ENCODE measurements at regions not wholly inside any gene's neighbourhood (a gene's known extent, or its start where the extent isn't known, plus 50 kb on each side); places are given as distances from the start of the nearest gene placed in this dataset.

DNA sequence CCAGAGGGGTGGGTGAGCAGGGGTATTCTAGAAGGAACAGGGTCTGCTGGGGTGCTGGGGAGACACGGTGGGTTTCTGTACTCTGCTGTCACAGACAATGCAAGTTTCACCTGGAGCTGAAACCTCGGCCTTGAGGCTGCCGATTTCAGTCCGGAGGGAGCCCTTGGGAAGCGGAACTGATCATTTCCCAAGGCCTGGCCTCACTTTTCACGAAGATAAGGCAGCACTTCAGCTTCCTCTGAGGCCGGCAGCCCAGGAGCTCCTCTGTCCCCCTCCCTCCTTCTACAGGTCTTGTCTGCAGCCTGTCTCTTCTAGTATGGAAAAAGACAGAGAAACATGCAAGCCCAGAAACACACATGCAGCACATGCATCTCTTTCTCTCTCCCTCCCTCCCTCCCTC lies 242.1 kb downstream of the CDC5L start:
- DNase-seq (ENCODE audit: low spot score) (no peak), ATAC-seq (no peak)
- Mint-ChIP-seq H3K4me1 (ENCODE audit: low read depth in 2 of 2) (no peaks in the 10 kb centered on the region), H3K4me3 (no peak overlapping the region), H3K27me3 (peaks cover 6 to 24% of the 10 kb centered on the region in 2 donors), H3K9me3 (no peaks in the 10 kb centered on the region), H3K27ac (no peak overlapping the region), H3K36me3 (no peaks in the 10 kb centered on the region)

DNA sequence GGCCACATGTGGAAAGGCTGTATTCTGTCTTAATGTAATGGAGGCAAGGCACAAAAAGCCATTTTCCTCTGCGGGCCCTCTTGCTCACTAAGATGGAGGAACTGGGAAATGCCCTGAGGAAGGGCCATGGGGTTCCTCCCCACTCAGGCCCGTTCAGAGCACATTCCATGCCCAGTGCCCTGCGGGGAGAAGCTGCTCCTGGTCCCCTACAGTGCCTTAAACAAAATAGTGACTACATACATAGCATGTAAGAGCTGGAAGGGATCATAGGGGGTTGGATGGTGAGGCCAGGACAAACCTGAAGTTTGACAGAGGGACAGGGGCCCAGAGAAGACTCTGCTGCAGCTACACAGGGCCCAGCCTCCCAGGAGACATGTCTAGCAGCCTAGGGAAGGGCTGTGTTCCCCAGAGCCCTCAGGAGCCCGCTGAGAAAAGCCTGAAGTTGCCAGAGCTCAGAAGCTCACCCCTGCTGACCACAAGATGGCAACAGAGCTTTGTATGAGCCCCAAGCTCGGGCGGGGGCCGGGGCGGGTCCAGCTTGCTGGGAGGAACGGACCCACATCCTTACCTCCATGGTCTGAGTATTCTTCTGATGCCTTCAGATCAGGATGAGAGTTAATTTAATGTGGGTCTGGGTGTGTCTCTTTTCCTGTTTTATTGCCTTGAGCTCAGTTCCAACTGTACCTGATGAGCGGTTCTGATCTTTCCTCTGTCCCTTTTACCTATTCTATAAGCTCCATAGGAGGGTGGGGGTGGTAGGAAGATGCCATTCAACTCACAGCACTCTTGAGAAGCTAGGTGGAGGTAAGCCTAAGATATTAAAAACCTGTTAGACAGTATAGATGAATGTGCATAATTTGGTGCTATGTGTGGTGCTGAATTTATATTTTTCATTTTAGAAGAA lies 242.9 kb downstream of the CDC5L start:
- Mint-ChIP-seq H3K36me3 (no peaks in the 10 kb centered on the region), H3K27me3 (peaks cover 6 to 26% of the 10 kb centered on the region in 2 donors), H3K4me1 (ENCODE audit: low read depth in 2 of 2) (no peaks in the 10 kb centered on the region), H3K27ac (no peak overlapping the region), H3K9me3 (no peaks in the 10 kb centered on the region), H3K4me3 (no peak overlapping the region)
- ATAC-seq (peak in 1 of 2 donors; percentile 51), DNase-seq (ENCODE audit: low spot score) (no peak)

DNA sequence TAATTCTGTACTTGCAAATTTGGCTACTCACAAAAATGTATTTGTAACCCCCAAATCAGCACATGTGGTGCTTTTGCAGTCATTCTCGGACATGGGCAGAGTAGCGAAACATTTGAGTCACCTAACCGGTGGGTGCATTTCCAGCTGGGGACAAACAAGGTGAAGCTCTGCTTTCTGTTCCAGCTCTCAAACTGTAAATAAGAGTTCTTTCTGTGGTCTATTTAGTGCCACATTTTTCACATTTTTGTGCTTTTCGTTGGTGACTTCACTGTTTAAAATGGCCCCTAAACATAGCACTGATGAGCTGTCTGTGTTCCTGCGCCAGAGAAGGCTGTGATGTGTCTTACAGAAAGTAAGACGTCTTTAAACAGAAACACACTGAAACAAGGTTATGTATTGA lies 244.5 kb downstream of the CDC5L start:
- Mint-ChIP-seq H3K27ac (no peak overlapping the region), H3K4me1 (ENCODE audit: low read depth in 2 of 2) (no peaks in the 10 kb centered on the region), H3K36me3 (no peaks in the 10 kb centered on the region), H3K4me3 (no peak overlapping the region), H3K27me3 (peaks cover 6 to 26% of the 10 kb centered on the region in 2 donors), H3K9me3 (no peaks in the 10 kb centered on the region)
- DNase-seq (ENCODE audit: low spot score) (no peak), ATAC-seq (no peak)

DNA sequence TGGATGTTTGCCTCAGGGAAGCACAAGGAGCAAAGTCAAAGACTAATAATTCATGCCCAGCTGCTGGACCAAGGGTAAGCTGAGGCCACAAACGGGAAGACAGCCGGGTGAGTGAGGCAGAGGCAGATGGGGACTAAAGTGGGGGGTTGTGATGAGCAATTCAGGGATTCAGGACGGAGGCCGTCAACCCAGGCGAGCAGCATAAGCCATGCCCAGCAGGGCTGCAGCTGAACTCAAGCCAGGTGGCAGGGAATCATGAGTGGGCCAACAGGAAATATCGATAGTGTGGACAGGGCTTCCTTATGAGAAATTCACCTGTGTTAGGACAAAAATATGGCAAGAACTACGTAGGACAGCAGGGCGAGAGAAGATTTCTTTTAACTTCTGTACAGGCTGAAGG lies 246.8 kb downstream of the CDC5L start:
- H3K4me3 Mint-ChIP-seq = no peak overlapping the region
- no peak for ATAC-seq

DNA sequence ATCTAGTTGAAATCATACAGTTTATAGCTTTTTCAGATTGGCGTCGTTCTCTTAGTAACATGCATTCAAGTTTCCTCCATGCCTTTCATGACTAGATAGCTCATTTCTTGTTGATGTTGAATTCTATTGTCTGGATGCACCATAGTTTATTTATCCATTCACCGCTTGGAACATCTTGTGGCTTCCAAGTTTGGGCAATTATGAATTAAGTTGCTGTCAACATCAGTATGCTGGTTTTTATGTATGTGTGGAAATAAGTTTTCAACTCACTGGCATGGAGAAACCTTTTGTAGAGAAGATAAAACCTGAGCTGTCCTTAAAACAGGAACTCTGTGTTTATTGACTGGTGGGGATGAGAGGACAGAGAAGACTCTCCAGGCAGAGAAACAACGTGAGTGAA lies 248.0 kb downstream of the CDC5L start:
- no peaks in the 10 kb centered on the region for H3K36me3 Mint-ChIP-seq
- H3K4me3 Mint-ChIP-seq = no peak overlapping the region
- DNase-seq (ENCODE audit: low spot score) (no peak), ATAC-seq (no peak)
- H3K9me3 Mint-ChIP-seq = no peaks in the 10 kb centered on the region
- peaks cover 6 to 19% of the 10 kb centered on the region in 2 donors for H3K27me3 Mint-ChIP-seq
- H3K27ac Mint-ChIP-seq = no peak overlapping the region
- H3K4me1 Mint-ChIP-seq (ENCODE audit: low read depth in 2 of 2) = no peaks in the 10 kb centered on the region

More for the DNA sequence above, 246.8 kb downstream of the CDC5L start:
- H3K36me3 Mint-ChIP-seq = no peaks in the 10 kb centered on the region
- DNase-seq (ENCODE audit: low spot score) = no peak
- H3K27me3 Mint-ChIP-seq = peaks cover 6 to 26% of the 10 kb centered on the region in 2 donors
- H3K4me1 Mint-ChIP-seq (ENCODE audit: low read depth in 2 of 2) = no peaks in the 10 kb centered on the region
- H3K27ac Mint-ChIP-seq = no peak overlapping the region
- no peaks in the 10 kb centered on the region for H3K9me3 Mint-ChIP-seq

DNA sequence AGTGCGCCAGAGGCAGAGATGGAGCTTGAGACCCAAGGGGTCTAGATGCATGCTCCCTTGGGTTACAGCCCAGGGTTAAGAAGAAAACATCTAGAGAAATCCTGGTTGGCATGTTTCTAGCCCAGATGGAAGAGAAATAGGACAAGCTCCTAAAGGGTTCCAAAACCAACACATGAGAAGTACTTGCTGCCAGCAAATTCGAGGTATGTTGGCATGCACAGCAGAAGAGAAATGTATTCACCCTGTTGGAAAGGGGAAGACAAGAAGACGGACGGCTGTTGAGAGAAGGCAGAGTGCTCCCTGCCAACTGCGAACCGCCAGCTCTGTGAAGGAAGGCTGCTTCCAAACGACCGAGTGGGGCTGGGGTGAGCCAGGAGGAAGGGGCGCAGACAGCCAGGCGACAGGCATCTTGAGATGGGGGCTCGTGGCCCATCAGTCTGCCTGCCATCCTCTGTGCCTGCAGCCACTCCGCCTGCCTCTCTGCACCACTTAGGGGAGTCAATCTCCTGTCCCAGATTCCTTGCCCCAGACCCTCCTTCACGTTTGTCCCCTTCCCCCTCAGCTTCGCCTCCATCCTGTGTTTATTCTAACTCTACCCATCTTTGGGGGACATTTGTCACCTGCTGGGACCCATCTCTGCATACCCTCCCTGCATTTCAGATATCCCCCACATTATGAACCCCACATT lies 249.2 kb downstream of the CDC5L start:
- no peaks in the 10 kb centered on the region for H3K9me3 Mint-ChIP-seq

DNA sequence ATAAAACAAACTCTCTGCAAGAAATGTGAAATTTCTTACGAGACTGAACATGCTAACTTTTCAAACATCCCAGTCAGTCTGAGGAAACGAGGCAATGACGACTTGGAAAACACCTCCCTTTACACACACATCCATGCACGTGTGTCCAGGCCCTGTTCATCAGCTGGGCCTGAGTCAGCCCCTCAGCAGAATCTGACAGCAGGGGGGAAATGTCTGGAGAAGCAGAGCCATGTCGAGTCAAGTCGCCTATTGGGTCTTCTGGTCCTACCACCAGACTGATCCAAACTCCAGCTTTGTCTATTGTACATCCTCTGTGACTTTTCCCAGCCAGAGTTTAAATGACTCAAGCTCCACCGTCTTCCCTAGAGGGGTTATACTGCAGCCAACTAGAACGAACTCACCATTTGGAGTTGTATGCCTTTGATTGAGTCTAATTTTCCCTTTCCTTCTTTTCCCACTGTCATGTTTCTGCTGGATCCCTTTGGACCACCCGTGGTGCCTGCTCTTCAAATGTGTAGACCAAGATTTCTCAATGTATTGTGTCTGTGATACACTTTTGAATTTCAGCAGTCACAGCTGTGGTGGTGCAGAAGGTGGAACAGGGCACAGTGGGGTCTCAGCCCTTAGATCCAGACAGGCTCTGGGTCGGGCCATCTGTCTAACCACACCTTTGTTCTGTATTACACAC lies 254.0 kb downstream of the CDC5L start:
- Mint-ChIP-seq H3K27me3 (peaks cover 3 to 8% of the 10 kb centered on the region in 2 donors), H3K4me1 (ENCODE audit: low read depth in 2 of 2) (peaks cover 0 to 12% of the 10 kb centered on the region in 2 donors), H3K36me3 (no peaks in the 10 kb centered on the region), H3K27ac (peak overlapping the region in 1 of 2 donors; percentile 74), H3K4me3 (peak overlapping the region; percentile 47), H3K9me3 (no peaks in the 10 kb centered on the region)
- DNase-seq (ENCODE audit: low spot score) (no peak), ATAC-seq (no peak)

More for the DNA sequence above, 249.2 kb downstream of the CDC5L start:
- DNase-seq (ENCODE audit: low spot score) (no peak), ATAC-seq (no peak)
- H3K4me1 Mint-ChIP-seq (ENCODE audit: low read depth in 2 of 2) = peaks cover 0 to 8% of the 10 kb centered on the region in 2 donors
- H3K27me3 Mint-ChIP-seq = peaks cover 6 to 8% of the 10 kb centered on the region in 2 donors
- H3K27ac Mint-ChIP-seq = no peak overlapping the region
- H3K4me3 Mint-ChIP-seq = no peak overlapping the region
- H3K36me3 Mint-ChIP-seq = no peaks in the 10 kb centered on the region

DNA sequence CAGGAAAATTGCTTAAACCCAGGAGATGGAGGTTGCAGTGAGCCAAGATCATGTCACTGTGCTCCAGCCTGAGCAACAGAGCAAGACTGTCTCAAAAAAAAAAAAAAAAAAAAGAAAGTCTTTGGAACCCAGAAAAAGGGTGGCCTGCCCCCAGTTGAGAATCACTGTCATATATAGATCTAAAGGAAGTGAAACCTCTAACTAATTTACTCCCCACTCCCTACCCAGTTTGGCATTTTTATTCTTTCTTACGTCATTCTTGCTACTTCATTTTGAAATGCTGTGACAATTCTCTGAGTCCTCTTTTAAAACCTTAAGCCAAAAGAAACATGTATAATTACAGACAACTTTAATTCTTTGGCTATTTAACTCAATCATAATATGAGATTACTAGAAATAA lies 254.8 kb downstream of the CDC5L start:
- no peak for DNase-seq (ENCODE audit: low spot score)
- H3K4me3 Mint-ChIP-seq = peak overlapping the region; percentile 47

DNA sequence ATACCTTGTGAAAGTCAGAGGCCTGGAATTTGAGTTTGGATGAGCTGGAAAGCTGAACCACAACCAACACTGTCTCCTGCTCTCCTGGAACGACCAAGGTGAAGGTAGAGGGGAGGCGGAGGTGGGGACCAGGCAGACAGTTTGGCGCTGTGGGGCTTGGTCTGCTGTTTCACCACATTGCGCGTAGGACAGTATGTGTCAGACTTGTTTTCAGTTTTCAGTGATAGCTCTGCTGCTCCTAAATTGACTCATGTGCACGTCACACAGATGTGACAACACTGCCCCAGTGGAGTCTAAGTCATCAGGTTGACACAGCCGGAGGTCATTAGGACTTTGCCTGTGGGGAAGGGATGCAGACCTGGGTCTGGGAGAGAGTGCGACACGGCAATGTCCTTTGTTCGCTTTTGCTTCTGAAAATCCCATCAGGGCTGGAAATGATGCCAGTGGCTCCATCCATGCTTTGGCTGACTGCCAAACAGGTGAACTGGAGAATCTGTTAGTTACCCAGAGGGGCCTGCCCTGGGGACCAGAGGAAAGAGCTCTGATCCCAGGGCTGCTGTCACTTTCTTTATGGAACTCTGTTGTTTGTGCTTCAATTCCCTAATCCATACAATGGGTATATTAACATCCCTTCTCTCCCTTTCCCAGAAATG lies 255.5 kb downstream of the CDC5L start:
- ATAC-seq = peak; percentile 41 to 93
- Mint-ChIP-seq H3K36me3 (no peaks in the 10 kb centered on the region), H3K4me1 (ENCODE audit: low read depth in 2 of 2) (peaks cover 0 to 12% of the 10 kb centered on the region in 2 donors), H3K27ac (peak overlapping the region; percentile 56 to 74), H3K9me3 (no peaks in the 10 kb centered on the region), H3K4me3 (peak overlapping the region; percentile 47), H3K27me3 (peaks cover 6 to 8% of the 10 kb centered on the region in 2 donors)
- no peak for DNase-seq (ENCODE audit: low spot score)

More for the DNA sequence above, 254.8 kb downstream of the CDC5L start:
- peak in 1 of 2 donors; percentile 56 for ATAC-seq
- Mint-ChIP-seq H3K27ac (peak overlapping the region; percentile 56 to 74), H3K4me1 (ENCODE audit: low read depth in 2 of 2) (peaks cover 0 to 12% of the 10 kb centered on the region in 2 donors), H3K36me3 (no peaks in the 10 kb centered on the region), H3K27me3 (peaks cover 6 to 8% of the 10 kb centered on the region in 2 donors), H3K9me3 (no peaks in the 10 kb centered on the region)

DNA sequence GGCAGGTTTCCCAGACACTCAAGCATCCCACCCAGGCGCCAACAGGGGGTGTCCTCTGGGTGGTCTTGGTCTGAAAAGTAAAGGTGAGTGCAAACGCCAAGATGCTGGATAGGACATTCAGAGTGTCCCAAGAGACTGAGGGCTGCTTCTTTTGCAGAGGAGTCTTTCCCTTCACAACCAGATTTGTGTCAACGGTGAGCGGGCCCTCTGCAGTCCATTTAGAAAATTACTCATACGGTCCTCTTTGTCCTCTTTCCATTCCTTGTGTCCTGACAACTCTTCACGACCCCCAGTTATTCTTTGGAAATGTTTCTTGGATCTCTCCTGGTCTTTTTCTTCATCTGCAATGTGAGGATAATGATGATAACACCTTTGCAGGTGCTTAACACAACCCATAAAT lies 257.8 kb downstream of the CDC5L start:
- Mint-ChIP-seq H3K9me3 (no peaks in the 10 kb centered on the region), H3K27me3 (peaks cover 6 to 8% of the 10 kb centered on the region in 2 donors), H3K27ac (no peak overlapping the region), H3K4me1 (ENCODE audit: low read depth in 2 of 2) (peaks cover 0 to 15% of the 10 kb centered on the region in 2 donors), H3K36me3 (no peaks in the 10 kb centered on the region), H3K4me3 (no peak overlapping the region)
- ATAC-seq (no peak), DNase-seq (ENCODE audit: low spot score) (no peak)

DNA sequence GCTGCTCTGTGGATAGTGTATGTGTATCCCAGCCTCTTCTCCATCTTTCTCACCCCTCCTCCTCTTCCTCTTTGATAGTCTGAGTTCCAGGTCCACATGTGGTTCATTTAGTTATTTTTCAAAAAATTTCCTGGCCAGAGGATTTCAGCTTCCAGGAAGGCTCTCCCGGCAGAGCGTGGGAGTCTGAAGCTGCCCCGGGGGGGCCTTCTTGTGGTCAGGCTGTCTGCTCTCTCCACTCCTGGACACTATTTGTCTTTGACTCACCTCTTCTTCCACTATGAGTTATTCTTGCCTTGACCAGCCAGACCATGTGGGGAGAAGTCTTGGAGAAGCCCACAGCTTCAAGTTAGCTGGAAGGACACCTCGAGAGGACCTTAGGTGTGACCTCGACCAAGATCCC lies 258.8 kb downstream of the CDC5L start:
- no peak for DNase-seq (ENCODE audit: low spot score)
- Mint-ChIP-seq H3K27ac (no peak overlapping the region), H3K36me3 (no peaks in the 10 kb centered on the region), H3K4me3 (no peak overlapping the region), H3K27me3 (peaks cover 8 to 12% of the 10 kb centered on the region in 2 donors), H3K9me3 (no peaks in the 10 kb centered on the region), H3K4me1 (ENCODE audit: low read depth in 2 of 2) (peaks cover 0 to 16% of the 10 kb centered on the region in 2 donors)
- ATAC-seq = no peak

DNA sequence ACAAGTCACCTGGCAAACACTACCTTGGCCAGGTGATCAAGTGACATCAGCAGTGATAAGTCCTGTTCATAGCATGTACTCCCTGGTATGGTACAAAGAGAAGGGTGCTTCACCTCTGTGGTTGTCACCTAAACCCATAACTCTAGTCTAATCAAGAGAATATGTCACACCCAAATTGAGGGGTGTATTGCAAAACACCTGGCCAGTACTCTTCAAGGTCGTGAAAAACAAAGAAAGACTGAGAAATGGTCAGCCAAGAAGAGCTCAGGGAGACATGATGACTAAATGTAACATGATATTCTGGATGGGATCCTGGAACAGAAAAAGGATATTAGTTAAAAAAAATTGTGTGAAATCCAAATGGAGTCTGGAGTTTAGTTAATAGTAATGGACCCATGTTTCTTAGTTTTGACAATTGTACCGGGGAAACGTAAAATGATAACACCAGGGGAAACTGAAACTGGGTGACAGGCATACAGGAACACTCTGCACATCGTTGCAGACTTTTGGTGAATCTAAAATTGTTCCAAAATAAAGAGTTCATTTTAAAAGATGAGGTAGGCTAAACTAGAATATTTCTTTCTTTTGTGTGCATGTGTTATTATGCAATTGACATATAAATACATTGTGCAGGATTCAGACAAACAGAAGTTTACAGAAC lies 262.0 kb downstream of the CDC5L start:
- Mint-ChIP-seq H3K4me1 (ENCODE audit: low read depth in 2 of 2) (peaks cover 0 to 9% of the 10 kb centered on the region in 2 donors), H3K9me3 (no peaks in the 10 kb centered on the region), H3K36me3 (no peaks in the 10 kb centered on the region), H3K4me3 (no peak overlapping the region), H3K27ac (no peak overlapping the region), H3K27me3 (peaks cover 4 to 20% of the 10 kb centered on the region in 2 donors)
- DNase-seq (ENCODE audit: low spot score) (no peak), ATAC-seq (no peak)

DNA sequence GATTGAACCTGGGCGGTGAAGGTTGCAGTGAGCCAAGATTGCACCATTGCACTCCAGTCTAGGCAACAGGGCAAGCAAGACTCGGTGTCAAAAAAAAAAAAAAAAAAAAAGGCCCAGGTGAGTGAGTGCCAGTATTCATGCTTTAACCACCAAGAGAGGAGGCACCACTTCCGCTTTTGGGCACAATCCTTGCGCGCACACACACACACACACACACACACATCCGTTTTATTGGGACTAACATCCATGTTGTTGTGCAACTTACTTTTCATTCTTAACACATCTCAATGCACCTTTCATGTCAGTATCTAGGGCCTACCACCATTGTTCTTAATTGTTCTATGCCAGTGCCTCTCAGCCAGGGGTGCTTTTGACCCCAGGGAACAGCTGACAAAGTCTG lies 263.0 kb downstream of the CDC5L start:
- Mint-ChIP-seq H3K27me3 (peaks cover 8 to 26% of the 10 kb centered on the region in 2 donors), H3K4me3 (no peak overlapping the region), H3K4me1 (ENCODE audit: low read depth in 2 of 2) (peaks cover 2 to 14% of the 10 kb centered on the region in 2 donors), H3K9me3 (no peaks in the 10 kb centered on the region), H3K27ac (no peak overlapping the region), H3K36me3 (no peaks in the 10 kb centered on the region)
- DNase-seq (ENCODE audit: low spot score) (no peak), ATAC-seq (no peak)

Measured in natural killer cell treated with Interleukin-12 subunit alpha and Interleukin-12 subunit beta and Interleukin-15 and Interleukin-18, amount 100 ng/mL, for 72 hours (primary cell).